ENCODE measurements at regions not wholly inside any gene's neighbourhood (a gene's known extent, or its start where the extent isn't known, plus 50 kb on each side); places are given as distances from the start of the nearest gene placed in this dataset.

- Histone ChIP-seq H3K4me2 (no peak overlapping the region), H3K4me3 (no peak overlapping the region), H3K27me3 (ENCODE audit: insufficient read depth) (0 out of 2 replicates have a peak, but pooled peaks cover 6% of the 10 kb centered on the region), H2AFZ (peak overlapping the region; percentile 95; the same call in 1 of the 2 replicates), H3F3A (replicated peaks; ENCODE audit: low read depth) (peaks cover 7% of the 10 kb centered on the region; the same call in 1 of the 2 replicates), H4K20me1 (replicated peaks; ENCODE audit: insufficient read depth) (no peaks in the 10 kb centered on the region), H3K79me2 (replicated peaks; ENCODE audit: insufficient read depth) (no peaks in the 10 kb centered on the region), H3K4me1 (ENCODE audit: insufficient read depth) (peaks cover 19% of the 10 kb centered on the region), H3K27ac (ENCODE audit: low read depth) (no peak overlapping the region), H3K9me2 (ENCODE audit: insufficient read depth) (peaks cover 7% of the 10 kb centered on the region; the same call in 1 of the 2 replicates), H3K36me3 (ENCODE audit: insufficient read depth) (no peaks in the 10 kb centered on the region)
- Mint-ChIP-seq H3K4me3 (no peak overlapping the region), H3K27ac (no peak overlapping the region), H3K27me3 (ENCODE audit: insufficient read depth, low read depth, poor library complexity) (peaks cover 13% of the 10 kb centered on the region), H3K36me3 (ENCODE audit: low read depth) (peaks cover 18% of the 10 kb centered on the region), H3K9me3 (peaks cover 12% of the 10 kb centered on the region), H3K4me1 (peaks cover 34% of the 10 kb centered on the region)
- DNase-seq (ENCODE audit: low spot score) (no peak), ATAC-seq (no peak)
- no peak for TF ChIP-seq CREB1 (CRISPR knock-in tag; IDR thresholded peaks at IDR 0.05; ENCODE audit: low read depth)
- TF ChIP-seq POLR2AphosphoS5 (IDR thresholded peaks at IDR 0.05; ENCODE audit: low read depth), result no peak
- no peak for TF ChIP-seq ETS1 (IDR thresholded peaks at IDR 0.05)
- no peak for TF ChIP-seq CTCF (conservative IDR thresholded peaks at IDR 0.05; ENCODE audit: low read depth in 2 of 2)
- TF ChIP-seq EZH2 (IDR thresholded peaks at IDR 0.05; ENCODE audit: low read depth, unreplicated experiment), result no peak
- no peak for TF ChIP-seq JUNB (IDR thresholded peaks at IDR 0.05; ENCODE audit: unreplicated experiment)
- TF ChIP-seq REST (IDR thresholded peaks at IDR 0.05; ENCODE audit: unreplicated experiment), result no peak
- TF ChIP-seq ZNF331 (CRISPR knock-in tag; IDR thresholded peaks at IDR 0.05; ENCODE audit: low read depth), result no peak
- TF ChIP-seq ZNF114 (CRISPR knock-in tag; IDR thresholded peaks at IDR 0.05), result no peak
- TF ChIP-seq NANOG (IDR thresholded peaks at IDR 0.05; ENCODE audit: borderline replicate concordance), result no peak
- TF ChIP-seq STAT1 (IDR thresholded peaks at IDR 0.05; ENCODE audit: unreplicated experiment), result no peak
- no peak for TF ChIP-seq EZH2phosphoT487 (IDR thresholded peaks at IDR 0.05; ENCODE audit: unreplicated experiment)
- no peak for TF ChIP-seq ZNF462 (CRISPR knock-in tag; IDR thresholded peaks at IDR 0.05)
Measured at GRCh38 chr2:104756118-104756517, 97.8 kb upstream of the POU3F3 start.
